ENCODE measurements at regions not wholly inside any gene's neighbourhood (a gene's known extent, or its start where the extent isn't known, plus 50 kb on each side); places are given as distances from the start of the nearest gene placed in this dataset.

GRCh38 chr4:17093481-17093880 lies 195.0 kb upstream of the LDB2 start:
- TF ChIP-seq EZH2 (IDR thresholded peaks at IDR 0.05; ENCODE audit: low read depth) (no peak), CTCF (conservative IDR thresholded peaks at IDR 0.05) (no peak)
